Muscle layer of duodenum (tissue), 2 donors: ENCODE measurements at regions not wholly inside any gene's neighbourhood (a gene's known extent, or its start where the extent isn't known, plus 50 kb on each side); places are given as distances from the start of the nearest gene placed in this dataset.

Experiments used
- H3K27ac ChIP-seq: one replicate; pipeline ENCODE4 v1.7.0; 2013; ENCODE audit warnings: mild to moderate bottlenecking, low read length
- H3K27me3 ChIP-seq: one replicate; pipeline ENCODE4 v1.7.0; 2013; ENCODE audit warnings: low read depth, mild to moderate bottlenecking, control low read depth, low read length
- H3K36me3 ChIP-seq, 2 donors: one replicate each; pipeline ENCODE4 v1.7.0; 2013; ENCODE audit warnings: low read length in 2 of 2, control low read depth in 1 of 2, mild to moderate bottlenecking in 1 of 2; ENCODE audit not compliant: insufficient read depth in 2 of 2, control insufficient read depth in 1 of 2
- H3K4me1 ChIP-seq, 2 donors: one replicate each; pipeline ENCODE4 v1.7.0; 2013; ENCODE audit warnings: low read length in 2 of 2, mild to moderate bottlenecking in 2 of 2, control low read depth in 1 of 2, moderate library complexity in 1 of 2; ENCODE audit not compliant: insufficient read depth in 2 of 2, control insufficient read depth in 1 of 2
- H3K4me3 ChIP-seq, 2 donors: one replicate each; pipeline ENCODE4 v1.7.0; 2013; ENCODE audit warnings: low read length in 2 of 2, low read depth in 1 of 2, mild to moderate bottlenecking in 1 of 2
- H3K9me3 ChIP-seq, 2 donors: one replicate each; pipeline ENCODE4 v1.7.0; 2013; ENCODE audit warnings: low read length in 2 of 2, control low read depth in 1 of 2, mild to moderate bottlenecking in 1 of 2; ENCODE audit not compliant: control insufficient read depth in 1 of 2
- donor health status: healthy.

DNA sequence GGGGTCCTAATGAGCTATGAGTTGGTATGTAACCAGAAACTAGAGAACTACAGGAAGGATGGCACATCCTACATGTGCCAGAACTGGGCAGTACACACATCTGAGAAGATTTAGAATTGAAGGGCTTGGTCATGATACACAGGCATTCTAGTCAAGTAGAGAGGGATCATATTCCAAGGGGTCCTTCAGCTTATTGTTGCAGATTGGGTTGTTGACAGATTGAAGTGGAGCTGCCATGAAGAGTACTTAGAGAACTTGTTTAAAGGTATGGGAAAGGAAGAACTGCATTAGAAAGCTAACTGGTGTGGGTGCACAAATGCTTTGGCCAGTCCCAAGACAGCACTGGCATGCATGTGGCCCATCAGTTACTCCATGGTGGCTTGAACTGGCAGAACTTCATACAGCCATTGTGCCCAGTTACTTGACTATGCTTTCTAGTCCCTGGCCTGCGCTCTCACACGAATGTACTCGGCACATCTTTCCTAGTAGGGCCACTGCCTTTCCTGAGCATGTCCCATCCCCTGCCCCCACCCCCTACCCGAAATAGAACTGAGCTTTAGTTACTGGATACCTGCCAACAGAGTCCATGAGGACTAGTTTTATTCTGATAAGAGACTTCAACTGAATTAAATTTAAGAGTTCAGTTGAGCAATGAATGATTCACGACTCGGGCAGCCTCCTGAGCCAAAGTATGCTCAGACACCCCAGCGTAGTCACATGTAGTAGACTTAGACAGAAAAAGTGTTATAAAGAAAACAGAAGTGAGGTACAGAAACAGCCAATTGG lies 64.0 kb downstream of the CCNG2 start:
- no peaks in the 10 kb centered on the region for H3K36me3 ChIP-seq
- H3K4me3 ChIP-seq: no peak overlapping the region
- H3K27ac ChIP-seq: no peak overlapping the region
- no peaks in the 10 kb centered on the region for H3K4me1 ChIP-seq
- H3K9me3 ChIP-seq: no peaks in the 10 kb centered on the region
- H3K27me3 ChIP-seq: no peaks in the 10 kb centered on the region

DNA sequence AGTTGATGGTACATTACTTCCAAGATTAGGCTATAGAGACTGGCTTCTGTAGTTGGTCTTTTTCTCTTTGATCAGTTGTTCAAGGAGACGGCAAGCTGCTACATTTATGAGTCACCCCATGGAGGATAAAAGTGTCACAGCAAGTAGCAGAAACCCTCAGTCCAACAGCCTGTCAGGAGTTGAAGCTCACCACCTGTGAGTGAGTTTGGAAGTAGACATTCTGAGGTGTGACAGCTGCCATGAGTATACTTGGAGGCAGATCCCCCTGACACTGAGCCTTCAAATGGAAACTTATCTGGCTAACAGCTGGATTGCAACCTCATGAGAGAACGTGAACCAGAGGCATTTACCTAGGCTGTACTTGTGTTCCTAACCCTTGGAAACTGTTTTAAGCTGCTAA lies 68.0 kb downstream of the CCNG2 start:
- Histone ChIP-seq H3K4me1 (no peaks in the 10 kb centered on the region), H3K36me3 (no peaks in the 10 kb centered on the region), H3K4me3 (no peak overlapping the region), H3K27ac (no peak overlapping the region), H3K9me3 (peaks cover 8 to 25% of the 10 kb centered on the region in 2 donors), H3K27me3 (no peaks in the 10 kb centered on the region)

DNA sequence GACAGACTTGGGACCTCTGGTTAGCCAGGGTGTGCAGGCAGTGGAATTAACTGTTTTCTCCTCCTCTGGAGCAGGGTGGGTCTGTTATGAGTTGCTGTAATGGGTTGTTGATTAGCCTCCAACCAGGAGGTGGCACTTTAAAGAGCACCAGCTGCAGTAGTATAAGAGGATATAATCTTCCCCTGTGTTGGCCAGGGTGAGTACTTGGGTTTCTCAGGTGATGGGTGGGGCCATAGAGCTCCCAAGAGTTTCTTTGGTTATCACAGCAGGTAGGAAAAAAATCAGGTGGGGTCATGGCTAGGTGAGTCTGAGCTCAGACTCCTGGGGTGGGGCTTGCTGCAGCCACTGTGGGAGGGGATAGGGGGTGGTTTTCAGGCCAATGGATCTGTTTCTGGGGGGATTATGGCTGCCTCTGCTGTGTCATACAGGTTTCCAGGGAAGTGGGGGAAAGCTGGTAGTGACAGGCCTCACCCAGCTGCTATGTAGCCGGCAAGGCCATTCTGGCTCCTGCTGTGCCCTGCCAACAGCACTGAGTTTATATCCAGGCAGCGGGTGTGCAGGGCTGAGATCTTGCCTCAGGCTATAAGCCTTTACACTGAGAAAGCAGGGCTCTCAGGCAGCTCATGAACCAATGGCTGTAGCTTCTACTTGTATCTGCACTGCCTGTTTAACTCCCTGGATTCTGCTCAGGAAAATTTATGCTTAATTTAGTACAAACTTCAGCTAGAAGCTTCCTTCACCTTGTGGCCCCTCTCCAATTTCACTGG lies 70.1 kb downstream of the CCNG2 start:
- peak overlapping the region in 1 of 2 donors; percentile 7 for H3K4me3 ChIP-seq
- no peaks in the 10 kb centered on the region for H3K4me1 ChIP-seq
- H3K9me3 ChIP-seq: peaks cover 8 to 25% of the 10 kb centered on the region in 2 donors
- H3K27ac ChIP-seq: no peak overlapping the region
- H3K27me3 ChIP-seq: no peaks in the 10 kb centered on the region
- H3K36me3 ChIP-seq: no peaks in the 10 kb centered on the region

DNA sequence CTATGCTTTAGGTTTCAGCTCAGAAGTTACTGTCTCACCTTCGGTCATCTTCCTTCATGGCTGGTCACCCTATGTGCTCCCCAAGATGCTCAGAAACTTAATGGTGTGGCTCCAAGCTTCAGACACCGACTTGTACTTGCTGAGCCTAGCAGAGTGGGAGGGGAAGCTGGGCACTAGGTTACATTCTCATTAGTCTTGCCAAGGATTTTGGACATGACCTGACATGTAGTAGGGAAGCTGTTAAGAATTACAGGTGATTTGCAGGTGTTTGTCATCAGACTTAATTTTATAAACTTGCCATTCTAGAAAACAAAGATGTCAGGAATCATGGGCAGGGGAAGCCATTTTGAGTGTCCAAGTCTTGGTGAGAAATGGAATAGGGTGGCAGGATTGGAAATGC lies 72.4 kb downstream of the CCNG2 start:
- H3K4me3 ChIP-seq: no peak overlapping the region
- no peaks in the 10 kb centered on the region for H3K4me1 ChIP-seq
- no peak overlapping the region for H3K27ac ChIP-seq
- no peaks in the 10 kb centered on the region for H3K27me3 ChIP-seq
- no peaks in the 10 kb centered on the region for H3K36me3 ChIP-seq
- peaks cover 8 to 25% of the 10 kb centered on the region in 2 donors for H3K9me3 ChIP-seq

DNA sequence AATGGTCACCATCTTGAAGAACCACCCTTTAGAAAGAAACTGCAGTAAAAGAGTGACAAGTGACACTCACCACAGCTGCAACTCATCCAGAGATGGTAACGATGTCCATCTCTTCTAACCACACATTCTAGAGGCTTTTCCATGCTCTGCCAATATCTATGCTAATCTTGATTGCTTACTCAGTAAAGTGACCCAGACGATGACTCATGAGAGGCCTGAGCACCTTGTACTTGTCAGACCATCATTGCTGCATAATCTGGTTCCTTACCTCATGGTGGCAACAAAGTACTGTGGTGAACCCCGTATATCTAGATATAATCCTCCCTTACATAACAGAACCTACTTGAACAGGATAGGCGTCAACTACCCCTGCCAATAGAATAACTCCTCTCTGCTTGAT lies 75.6 kb downstream of the CCNG2 start:
- peaks cover 5 to 12% of the 10 kb centered on the region in 2 donors for H3K9me3 ChIP-seq
- H3K27ac ChIP-seq: no peak overlapping the region
- no peaks in the 10 kb centered on the region for H3K36me3 ChIP-seq
- H3K4me3 ChIP-seq: no peak overlapping the region
- no peaks in the 10 kb centered on the region for H3K4me1 ChIP-seq
- H3K27me3 ChIP-seq: no peaks in the 10 kb centered on the region

DNA sequence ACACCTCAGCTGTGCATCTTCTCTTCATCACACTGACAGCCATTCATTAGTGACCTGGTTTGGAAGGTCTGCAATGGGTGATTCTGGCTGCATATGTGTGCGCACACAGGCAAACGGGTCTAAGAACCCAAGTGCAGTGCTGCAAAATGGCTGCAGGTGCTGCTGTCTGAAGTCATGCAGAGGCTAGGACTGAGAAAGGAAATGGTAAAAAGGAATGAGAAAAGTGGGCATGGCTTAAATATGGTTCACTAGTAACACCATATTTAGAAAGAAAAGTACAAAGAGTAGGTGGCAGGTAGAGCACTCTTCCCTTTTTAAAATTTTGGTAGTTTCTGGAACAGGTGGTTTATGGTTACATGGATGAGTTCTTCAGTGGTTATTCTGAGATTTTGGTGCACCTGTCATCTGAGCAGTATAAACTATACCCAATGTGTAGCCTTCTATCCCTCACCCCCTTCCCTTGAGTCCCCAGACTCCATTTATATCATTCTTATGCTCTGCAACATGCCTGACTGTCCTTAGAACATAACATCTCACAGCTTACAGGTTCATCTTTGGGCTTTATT lies 78.4 kb downstream of the CCNG2 start:
- Histone ChIP-seq H3K4me3 (no peak overlapping the region), H3K27ac (no peak overlapping the region), H3K4me1 (no peaks in the 10 kb centered on the region), H3K36me3 (no peaks in the 10 kb centered on the region), H3K27me3 (no peaks in the 10 kb centered on the region), H3K9me3 (no peaks in the 10 kb centered on the region)

DNA sequence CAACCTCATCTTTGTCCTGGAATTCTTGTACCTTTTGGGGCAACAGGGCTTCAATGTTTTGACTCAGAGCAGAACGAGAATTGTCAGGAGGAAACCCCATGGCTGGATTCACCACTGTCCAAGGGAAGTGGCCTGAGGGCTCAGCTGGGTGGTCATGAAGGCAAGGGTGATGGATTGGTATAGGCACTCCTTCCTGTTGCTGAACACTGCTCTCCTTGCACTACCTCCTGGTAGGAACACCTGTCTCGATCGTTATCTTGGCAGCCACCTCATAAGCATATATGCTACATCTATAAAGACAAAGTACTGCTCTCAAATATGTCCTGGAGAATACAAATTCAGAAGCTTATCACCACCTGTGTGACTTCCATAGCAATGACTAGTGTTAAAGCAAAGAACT lies 79.8 kb downstream of the CCNG2 start:
- Histone ChIP-seq H3K4me3 (no peak overlapping the region), H3K4me1 (no peaks in the 10 kb centered on the region)

DNA sequence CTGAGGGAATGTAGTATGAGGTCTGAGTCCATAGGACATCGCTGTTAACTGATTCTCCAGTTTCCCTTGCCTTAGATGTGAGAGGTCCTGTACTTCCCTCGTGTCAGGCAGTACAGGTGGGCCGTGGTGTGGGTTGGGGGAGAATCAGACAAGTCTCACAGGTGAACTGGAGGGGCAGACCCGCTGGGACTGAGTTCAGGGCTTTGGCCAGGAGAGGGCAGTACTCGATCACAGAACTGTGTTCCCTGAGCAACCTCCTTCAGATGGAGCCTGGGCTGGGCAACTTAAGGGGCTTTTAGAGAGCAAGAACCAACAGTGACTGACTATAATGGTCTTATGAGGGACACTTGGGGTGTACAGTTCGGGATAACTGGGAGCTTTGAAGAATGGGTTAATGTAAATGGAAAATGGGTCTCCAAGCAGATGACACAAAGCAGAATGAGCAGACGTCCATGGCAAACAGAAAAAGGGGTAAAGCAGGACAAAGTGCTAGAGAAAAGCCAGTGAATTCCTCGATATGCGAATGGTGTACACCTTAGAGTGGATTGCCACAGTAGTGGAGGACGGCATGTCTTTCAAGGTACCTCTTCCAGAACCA lies 83.6 kb downstream of the CCNG2 start:
- Histone ChIP-seq H3K4me3 (no peak overlapping the region), H3K36me3 (no peaks in the 10 kb centered on the region), H3K9me3 (no peaks in the 10 kb centered on the region), H3K27ac (no peak overlapping the region), H3K4me1 (no peaks in the 10 kb centered on the region), H3K27me3 (no peaks in the 10 kb centered on the region)

More for the DNA sequence above, 79.8 kb downstream of the CCNG2 start:
- no peaks in the 10 kb centered on the region for H3K9me3 ChIP-seq
- no peaks in the 10 kb centered on the region for H3K36me3 ChIP-seq
- H3K27me3 ChIP-seq: no peaks in the 10 kb centered on the region
- no peak overlapping the region for H3K27ac ChIP-seq

DNA sequence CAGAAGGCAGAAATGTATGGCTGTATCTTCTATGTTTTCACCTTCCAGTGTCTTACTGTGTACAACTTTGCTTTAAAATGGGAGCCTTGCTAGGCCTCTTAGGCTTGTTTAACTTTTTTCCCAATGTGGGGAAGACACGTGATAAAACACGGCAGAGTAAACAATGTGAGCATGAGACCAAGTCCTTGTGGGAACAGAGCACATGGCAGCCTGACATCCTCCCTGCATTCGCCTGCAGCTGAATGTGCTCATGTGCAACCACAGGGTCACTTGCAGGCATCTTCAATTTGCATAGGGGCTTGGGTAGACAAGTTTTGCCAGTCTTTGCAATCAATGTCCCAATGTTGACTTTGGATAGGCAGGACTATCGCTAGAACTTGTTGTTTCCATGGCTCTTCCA lies 91.8 kb downstream of the CCNG2 start:
- Histone ChIP-seq H3K9me3 (no peaks in the 10 kb centered on the region), H3K4me1 (no peaks in the 10 kb centered on the region), H3K4me3 (no peak overlapping the region), H3K27me3 (no peaks in the 10 kb centered on the region), H3K27ac (no peak overlapping the region), H3K36me3 (no peaks in the 10 kb centered on the region)

DNA sequence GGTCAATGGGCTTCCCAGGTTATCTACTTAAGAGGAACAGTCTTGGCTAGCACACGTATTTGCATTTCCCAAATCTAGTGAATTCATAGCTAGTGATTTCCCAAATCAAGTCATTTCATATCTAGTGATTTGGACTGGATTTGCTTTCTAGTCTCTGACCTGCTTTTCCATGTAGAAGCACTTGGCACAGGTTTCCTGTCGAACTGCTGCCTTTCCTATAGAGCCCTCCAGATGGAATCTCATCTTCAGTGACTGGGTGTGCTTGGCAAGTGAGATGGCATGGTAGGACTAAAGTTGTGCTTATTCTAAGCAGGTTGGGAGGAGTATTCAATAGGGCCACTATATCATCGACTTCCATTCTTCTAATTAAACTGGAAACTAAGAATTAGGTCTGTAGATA lies 94.7 kb downstream of the CCNG2 start:
- H3K27ac ChIP-seq: no peak overlapping the region
- H3K4me3 ChIP-seq: no peak overlapping the region
- H3K27me3 ChIP-seq: no peaks in the 10 kb centered on the region
- no peaks in the 10 kb centered on the region for H3K4me1 ChIP-seq
- H3K36me3 ChIP-seq: no peaks in the 10 kb centered on the region
- H3K9me3 ChIP-seq: no peaks in the 10 kb centered on the region

DNA sequence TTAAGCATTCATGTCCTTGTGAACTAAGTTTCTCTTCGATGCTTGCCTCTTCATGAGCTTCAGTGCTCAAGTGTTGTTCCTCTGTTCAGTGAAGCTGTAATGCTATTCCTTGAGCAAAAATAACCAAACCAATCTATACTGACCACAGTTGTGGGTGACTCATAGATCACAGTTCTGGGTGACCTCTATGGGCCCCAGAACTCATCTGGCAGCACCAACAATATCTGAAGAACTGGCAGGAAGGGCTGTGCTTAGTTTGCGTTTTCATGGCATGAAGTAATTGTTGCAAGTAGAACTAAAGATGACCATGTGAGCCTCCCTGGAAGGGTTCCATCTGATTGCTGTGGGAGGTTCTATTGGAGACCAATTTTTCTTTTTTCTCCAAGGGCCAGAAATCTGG lies 106.2 kb downstream of the CCNG2 start:
- no peak overlapping the region for H3K4me3 ChIP-seq
- H3K27me3 ChIP-seq: no peaks in the 10 kb centered on the region
- peaks cover 0 to 3% of the 10 kb centered on the region in 2 donors for H3K9me3 ChIP-seq
- H3K4me1 ChIP-seq: no peaks in the 10 kb centered on the region
- H3K36me3 ChIP-seq: no peaks in the 10 kb centered on the region
- H3K27ac ChIP-seq: no peak overlapping the region
